ENCODE measurements at regions not wholly inside any gene's neighbourhood (a gene's known extent, or its start where the extent isn't known, plus 50 kb on each side); places are given as distances from the start of the nearest gene placed in this dataset.

DNA sequence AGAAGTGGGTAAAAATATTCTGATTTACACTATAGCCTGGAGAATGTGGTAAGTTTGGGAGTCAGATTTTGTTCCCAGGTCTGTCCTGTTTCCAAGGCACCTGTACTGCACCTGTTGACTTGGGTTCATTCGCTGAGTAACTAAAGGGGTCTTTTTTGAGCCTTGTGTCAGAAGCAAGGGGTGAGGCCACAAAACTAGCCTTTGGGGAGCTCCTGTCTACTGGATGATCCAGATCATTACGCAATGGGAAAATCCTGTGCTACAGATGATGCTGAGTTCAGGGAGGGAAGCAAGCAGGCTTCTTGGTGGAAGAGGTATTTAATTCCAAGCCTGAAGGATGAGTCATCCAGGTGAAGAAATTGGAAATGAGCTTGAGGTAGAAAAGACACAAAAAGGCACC lies 424.0 kb downstream of the MATN1 start:
- Histone ChIP-seq H4K20me1 (ENCODE audit: control insufficient read depth, insufficient read depth) (no peaks in the 10 kb centered on the region), H3K27me3 (replicated peaks in 1 of 2; ENCODE audit: control insufficient read depth in 2 of 2, insufficient read depth in 2 of 2, low read length in 1 of 2) (no peaks in the 10 kb centered on the region), H3K4me3 (no peak overlapping the region), H3K27ac (ENCODE audit: control insufficient read depth, insufficient read depth) (no peak overlapping the region), H3K9me3 (replicated peaks; ENCODE audit: control insufficient read depth, insufficient read depth, low read length) (no peaks in the 10 kb centered on the region), H3K79me2 (ENCODE audit: control insufficient read depth, insufficient read depth, low read length) (no peaks in the 10 kb centered on the region), H3K4me1 (ENCODE audit: control insufficient read depth, insufficient read depth, low read length) (no peaks in the 10 kb centered on the region), H2AFZ (ENCODE audit: control insufficient read depth, low read depth, low read length) (no peak overlapping the region), H3K9ac (ENCODE audit: control insufficient read depth, insufficient read depth, low read length) (no peak overlapping the region), H3K4me2 (ENCODE audit: control insufficient read depth, insufficient read depth) (no peak overlapping the region), H3K36me3 (ENCODE audit: control insufficient read depth in 2 of 2, insufficient read depth in 2 of 2, low read length in 1 of 2) (no peaks in the 10 kb centered on the region)
- FAIRE-seq (no peak), ATAC-seq (no peak), DNase-seq (ENCODE audit: low read depth, low spot score) (no peak)
- POLR2A ChIA-PET, result no interaction called here
- intact Hi-C loops (cut with micrococcal nuclease; ENCODE audit: unreplicated experiment), result no loop called here
- 30% methylated on average over 2 of the region's 2 CpGs for WGBS (ENCODE audit: insufficient coverage, insufficient replicate concordance, low lambda C conversion rate, missing lambda C conversion rate)
- SMC1A ChIA-PET (ENCODE audit: uncharacterized antibody, unreplicated experiment), result interaction anchor here (0.6 kb wide), 1 partner anchor 193 kb away, joined by 3 read pairs; no protein-coding TSS in a partner anchor
- RAD21 ChIA-PET (ENCODE audit: unreplicated experiment), result no interaction called here
- BruUV-seq (replicated peaks), result no TSS peak
- TF ChIP-seq SMAD5 (IDR thresholded peaks at IDR 0.05; ENCODE audit: low read depth) (no peak), TCF12 (IDR thresholded peaks at IDR 0.05; ENCODE audit: low read depth, low read length) (no peak), CHD1 (IDR thresholded peaks at IDR 0.05; ENCODE audit: low read depth, low read length) (no peak), MTA3 (IDR thresholded peaks at IDR 0.05; ENCODE audit: borderline replicate concordance, low read length) (no peak), TBL1XR1 (IDR thresholded peaks at IDR 0.05; ENCODE audit: low read depth, low read length) (no peak), RELA (IDR thresholded peaks at IDR 0.05; ENCODE audit: borderline replicate concordance, partially characterized antibody) (no peak), ETV6 (conservative IDR thresholded peaks at IDR 0.05 in 1 of 2, IDR thresholded peaks at IDR 0.05 in 1 of 2; ENCODE audit: borderline replicate concordance in 1 of 2, low read depth in 1 of 2) (no peak), NRF1 (conservative IDR thresholded peaks at IDR 0.05; ENCODE audit: low read depth, low read length) (no peak), IRF4 (IDR thresholded peaks at IDR 0.05; ENCODE audit: low read depth, low read length) (no peak), SMAD1 (IDR thresholded peaks at IDR 0.05; ENCODE audit: low read depth, partially characterized antibody) (no peak), YY1 (IDR thresholded peaks at IDR 0.05; ENCODE audit: low read depth, low read length) (no peak), EZH2 (IDR thresholded peaks at IDR 0.05; ENCODE audit: borderline replicate concordance, control insufficient read depth, low read depth, low read length) (no peak), SUZ12 (IDR thresholded peaks at IDR 0.05; ENCODE audit: unreplicated experiment) (no peak), ZBED1 (IDR thresholded peaks at IDR 0.05; ENCODE audit: borderline replicate concordance) (no peak), ZNF24 (IDR thresholded peaks at IDR 0.05) (no peak)
- TF ChIP-seq, protein P1, sequence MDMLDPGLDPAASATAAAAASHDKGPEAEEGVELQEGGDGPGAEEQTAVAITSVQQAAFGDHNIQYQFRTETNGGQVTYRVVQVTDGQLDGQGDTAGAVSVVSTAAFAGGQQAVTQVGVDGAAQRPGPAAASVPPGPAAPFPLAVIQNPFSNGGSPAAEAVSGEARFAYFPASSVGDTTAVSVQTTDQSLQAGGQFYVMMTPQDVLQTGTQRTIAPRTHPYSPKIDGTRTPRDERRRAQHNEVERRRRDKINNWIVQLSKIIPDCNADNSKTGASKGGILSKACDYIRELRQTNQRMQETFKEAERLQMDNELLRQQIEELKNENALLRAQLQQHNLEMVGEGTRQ (IDR thresholded peaks at IDR 0.05; ENCODE audit: borderline replicate concordance, low read depth, low read length), result no peak
- TF ChIP-seq, protein P2, sequence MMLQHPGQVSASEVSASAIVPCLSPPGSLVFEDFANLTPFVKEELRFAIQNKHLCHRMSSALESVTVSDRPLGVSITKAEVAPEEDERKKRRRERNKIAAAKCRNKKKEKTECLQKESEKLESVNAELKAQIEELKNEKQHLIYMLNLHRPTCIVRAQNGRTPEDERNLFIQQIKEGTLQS (IDR thresholded peaks at IDR 0.05; ENCODE audit: borderline replicate concordance, extremely low read depth, low read depth, low read length), result no peak
- in situ Hi-C loops (cut with MboI), result no loop called here
- CTCF ChIA-PET, result interaction anchor here (1.3 kb wide), 1 partner anchor 66 kb away, joined by 3 read pairs; no protein-coding TSS in a partner anchor
